Mesendoderm (in vitro differentiated cells): ENCODE measurements at regions not wholly inside any gene's neighbourhood (a gene's known extent, or its start where the extent isn't known, plus 50 kb on each side); places are given as distances from the start of the nearest gene placed in this dataset.
"Not testable (repeated sequence)": the region's sequence is repeated elsewhere in the genome, so short reads cannot be mapped to it uniquely, and the experiment has no call there.

ENCODE experiments used
- DNase-seq: peaks from one replicate; pipeline ENCODE4 v3.0.0; 2013
- H2AK5ac ChIP-seq: 2 replicates; pipeline ENCODE4 v1.6.1; 2013; ENCODE audit warnings: low read length, inconsistent platforms
- H2BK120ac ChIP-seq: 2 replicates; pipeline ENCODE4 v1.6.1; 2013; ENCODE audit warnings: low read depth, mild to moderate bottlenecking, low read length, moderate library complexity, mixed read lengths
- H2BK15ac ChIP-seq: replicated peaks from 2 replicates; pipeline ENCODE4 v1.6.1; 2013; ENCODE audit warnings: low read depth, mild to moderate bottlenecking, moderate library complexity
- H2BK5ac ChIP-seq: 2 replicates; pipeline ENCODE4 v1.6.1; 2013; ENCODE audit warnings: low read length, inconsistent platforms
- H3K18ac ChIP-seq: 2 replicates; pipeline ENCODE4 v1.6.1; 2013; ENCODE audit warnings: mild to moderate bottlenecking, low read length, mixed read lengths
- H3K23ac ChIP-seq: one replicate; pipeline ENCODE4 v1.6.1; 2013; ENCODE audit warnings: low read length
- H3K27ac ChIP-seq: 2 replicates; pipeline ENCODE4 v1.5.1; 2013; ENCODE audit warnings: low read depth, mild to moderate bottlenecking, inconsistent platforms, low read length, moderate library complexity
- H3K27me3 ChIP-seq: 2 replicates; pipeline ENCODE4 v1.6.1; 2013; ENCODE audit warnings: low read length, control low read depth, mild to moderate bottlenecking, inconsistent platforms; ENCODE audit not compliant: insufficient read depth, poor library complexity
- H3K36me3 ChIP-seq: 2 replicates; pipeline ENCODE4 v1.6.1; 2013; ENCODE audit warnings: low read length, inconsistent platforms; ENCODE audit not compliant: control insufficient read depth, insufficient read depth
- H3K4ac ChIP-seq: one replicate; pipeline ENCODE4 v1.6.1; 2013; ENCODE audit warnings: low read depth, mild to moderate bottlenecking, low read length, moderate library complexity
- H3K4me1 ChIP-seq: 2 replicates; pipeline ENCODE4 v1.6.1; 2013; ENCODE audit warnings: low read depth, low read length, inconsistent platforms; ENCODE audit not compliant: control insufficient read depth
- H3K4me2 ChIP-seq: 2 replicates; pipeline ENCODE4 v1.6.1; 2013; ENCODE audit warnings: low read length
- H3K4me3 ChIP-seq: 2 replicates; pipeline ENCODE4 v1.5.1; 2013; ENCODE audit warnings: mild to moderate bottlenecking, low read length
- H3K56ac ChIP-seq: one replicate; pipeline ENCODE4 v1.6.1; 2013; ENCODE audit warnings: low read length
- H3K79me1 ChIP-seq: 2 replicates; pipeline ENCODE4 v1.6.1; 2013; ENCODE audit warnings: low read length, inconsistent platforms
- H3K79me2 ChIP-seq: 2 replicates; pipeline ENCODE4 v1.6.1; 2013; ENCODE audit warnings: mild to moderate bottlenecking, low read length; ENCODE audit not compliant: control insufficient read depth, insufficient read depth
- H3K9ac ChIP-seq: 2 replicates; pipeline ENCODE4 v1.6.1; 2013; ENCODE audit warnings: low read length, inconsistent platforms
- H4K5ac ChIP-seq: one replicate; pipeline ENCODE4 v1.6.1; 2013; ENCODE audit warnings: low read length
- H4K8ac ChIP-seq: one replicate; pipeline ENCODE4 v1.6.1; 2013; ENCODE audit warnings: low read depth, mild to moderate bottlenecking, control low read depth, low read length, moderate library complexity
- WGBS: extraction: QIAGEN DNeasy Blood & Tissue Kit; methylation state at CpG from one replicate; pipeline ENCODE4 v1.1.7; 2013; ENCODE audit warnings: low lambda C conversion rate, missing lambda C conversion rate; ENCODE audit not compliant: insufficient coverage; ENCODE audit errors: extremely low coverage; 5-methylcytosine and 5-hydroxymethylcytosine counted together

GRCh38 chr5:77866198-77866597, 90.1 kb upstream of the TBCA start:
- Histone ChIP-seq H4K8ac (no peak overlapping the region), H3K23ac (no peak overlapping the region), H2AK5ac (no peak overlapping the region), H3K36me3 (no peaks in the 10 kb centered on the region), H3K27me3 (peaks cover 1% of the 10 kb centered on the region), H3K9ac (no peak overlapping the region), H3K4ac (no peak overlapping the region), H2BK5ac (no peak overlapping the region), H3K79me1 (no peaks in the 10 kb centered on the region), H4K5ac (no peak overlapping the region), H3K79me2 (no peaks in the 10 kb centered on the region), H3K56ac (no peak overlapping the region), H3K4me2 (no peak overlapping the region), H2BK15ac (no peak overlapping the region), H2BK120ac (no peak overlapping the region), H3K4me3 (no peak overlapping the region), H3K18ac (no peak overlapping the region), H3K27ac (no peak overlapping the region), H3K4me1 (no peaks in the 10 kb centered on the region)
- WGBS = no CpG with 5 or more reads among the region's 7 CpGs
- DNase-seq = no peak

- Histone ChIP-seq H3K36me3 (no peaks in the 10 kb centered on the region), H2BK120ac (no peak overlapping the region), H3K79me2 (no peaks in the 10 kb centered on the region), H2BK15ac (no peak overlapping the region), H3K56ac (no peak overlapping the region), H3K18ac (no peak overlapping the region), H2AK5ac (no peak overlapping the region), H3K4ac (no peak overlapping the region), H3K9ac (no peak overlapping the region), H3K27me3 (peaks cover 1% of the 10 kb centered on the region), H3K79me1 (no peaks in the 10 kb centered on the region), H4K8ac (no peak overlapping the region), H3K4me3 (no peak overlapping the region), H3K4me2 (no peak overlapping the region), H3K27ac (no peak overlapping the region), H3K23ac (no peak overlapping the region), H2BK5ac (no peak overlapping the region), H3K4me1 (no peaks in the 10 kb centered on the region), H4K5ac (no peak overlapping the region)
- DNase-seq = no peak
- no CpG with 5 or more reads among the region's 8 CpGs for WGBS
Measured at GRCh38 chr5:77864997-77865396, 88.9 kb upstream of the TBCA start.

GRCh38 chr5:77863181-77863580, 87.0 kb upstream of the TBCA start:
- no peak overlapping the region for H2BK15ac ChIP-seq
- no CpG with 5 or more reads among the region's 1 CpG for WGBS
- no peak overlapping the region for H3K4me3 ChIP-seq
- H3K4me1 ChIP-seq = no peaks in the 10 kb centered on the region
- H3K79me1 ChIP-seq = no peaks in the 10 kb centered on the region
- H3K4ac ChIP-seq = no peak overlapping the region
- no peak overlapping the region for H2BK120ac ChIP-seq
- no peaks in the 10 kb centered on the region for H3K36me3 ChIP-seq
- no peak overlapping the region for H3K56ac ChIP-seq
- peaks cover 3% of the 10 kb centered on the region for H3K27me3 ChIP-seq
- no peak overlapping the region for H4K5ac ChIP-seq
- no peak for DNase-seq
- no peak overlapping the region for H3K23ac ChIP-seq
- no peaks in the 10 kb centered on the region for H3K79me2 ChIP-seq
- no peak overlapping the region for H4K8ac ChIP-seq
- H3K27ac ChIP-seq = no peak overlapping the region
- H2BK5ac ChIP-seq = no peak overlapping the region
- no peak overlapping the region for H3K9ac ChIP-seq
- no peak overlapping the region for H2AK5ac ChIP-seq
- no peak overlapping the region for H3K4me2 ChIP-seq
- no peak overlapping the region for H3K18ac ChIP-seq

- H3K9ac ChIP-seq = no peak overlapping the region
- H3K4me3 ChIP-seq = no peak overlapping the region
- H3K18ac ChIP-seq = no peak overlapping the region
- no peak for DNase-seq
- H4K5ac ChIP-seq = no peak overlapping the region
- H2BK120ac ChIP-seq = no peak overlapping the region
- no peak overlapping the region for H3K4ac ChIP-seq
- H3K56ac ChIP-seq = no peak overlapping the region
- H3K79me2 ChIP-seq = no peaks in the 10 kb centered on the region
- H3K79me1 ChIP-seq = no peaks in the 10 kb centered on the region
- H4K8ac ChIP-seq = no peak overlapping the region
- H2BK5ac ChIP-seq = no peak overlapping the region
- H2AK5ac ChIP-seq = no peak overlapping the region
- no CpG with 5 or more reads among the region's 1 CpG for WGBS
- H2BK15ac ChIP-seq = no peak overlapping the region
- no peak overlapping the region for H3K23ac ChIP-seq
- H3K27ac ChIP-seq = no peak overlapping the region
- no peaks in the 10 kb centered on the region for H3K4me1 ChIP-seq
- H3K36me3 ChIP-seq = no peaks in the 10 kb centered on the region
- no peak overlapping the region for H3K4me2 ChIP-seq
- H3K27me3 ChIP-seq = peaks cover 3% of the 10 kb centered on the region
Measured at GRCh38 chr5:77861576-77861975, 85.4 kb upstream of the TBCA start.

GRCh38 chr5:77859306-77859705, 83.2 kb upstream of the TBCA start:
- Histone ChIP-seq H3K27me3 (peaks cover 3% of the 10 kb centered on the region), H3K27ac (no peak overlapping the region)
- WGBS = no CpG with 5 or more reads among the region's 1 CpG

GRCh38 chr5:77858678-77859077, 82.5 kb upstream of the TBCA start:
- not testable (repeated sequence) for H3K27me3 ChIP-seq, H2BK5ac ChIP-seq, H2BK120ac ChIP-seq, H2AK5ac ChIP-seq, H3K4me3 ChIP-seq, H3K36me3 ChIP-seq, H3K27ac ChIP-seq, H3K79me2 ChIP-seq, DNase-seq, H4K5ac ChIP-seq, H3K18ac ChIP-seq, H3K4me1 ChIP-seq, H3K4ac ChIP-seq, H3K79me1 ChIP-seq, H3K9ac ChIP-seq, H2BK15ac ChIP-seq, H3K23ac ChIP-seq, H3K56ac ChIP-seq, H3K4me2 ChIP-seq, H4K8ac ChIP-seq
- no CpG with 5 or more reads among the region's 9 CpGs for WGBS

More at GRCh38 chr5:77859306-77859705, 83.2 kb upstream of the TBCA start:
- H3K4me3 ChIP-seq = no peak overlapping the region
- H4K8ac ChIP-seq = no peak overlapping the region
- H2AK5ac ChIP-seq = no peak overlapping the region
- H3K36me3 ChIP-seq = no peaks in the 10 kb centered on the region
- H3K4me2 ChIP-seq = no peak overlapping the region
- no peak overlapping the region for H3K56ac ChIP-seq
- H3K79me2 ChIP-seq = no peaks in the 10 kb centered on the region
- no peak overlapping the region for H4K5ac ChIP-seq
- H3K9ac ChIP-seq = no peak overlapping the region
- no peak overlapping the region for H2BK15ac ChIP-seq
- H2BK5ac ChIP-seq = no peak overlapping the region
- H3K4ac ChIP-seq = no peak overlapping the region
- no peak overlapping the region for H3K23ac ChIP-seq
- H3K4me1 ChIP-seq = no peaks in the 10 kb centered on the region
- no peak overlapping the region for H3K18ac ChIP-seq
- H3K79me1 ChIP-seq = no peaks in the 10 kb centered on the region
- DNase-seq = no peak
- no peak overlapping the region for H2BK120ac ChIP-seq
